NCI-H524 (cell line): ENCODE measurements at regions not wholly inside any gene's neighbourhood (a gene's known extent, or its start where the extent isn't known, plus 50 kb on each side); places are given as distances from the start of the nearest gene placed in this dataset.

ENCODE experiments used
- DNase-seq, 2 experiments: peaks; one replicate each; lab custom pipeline; 2025; lab: John Stamatoyannopoulos, UW

DNA sequence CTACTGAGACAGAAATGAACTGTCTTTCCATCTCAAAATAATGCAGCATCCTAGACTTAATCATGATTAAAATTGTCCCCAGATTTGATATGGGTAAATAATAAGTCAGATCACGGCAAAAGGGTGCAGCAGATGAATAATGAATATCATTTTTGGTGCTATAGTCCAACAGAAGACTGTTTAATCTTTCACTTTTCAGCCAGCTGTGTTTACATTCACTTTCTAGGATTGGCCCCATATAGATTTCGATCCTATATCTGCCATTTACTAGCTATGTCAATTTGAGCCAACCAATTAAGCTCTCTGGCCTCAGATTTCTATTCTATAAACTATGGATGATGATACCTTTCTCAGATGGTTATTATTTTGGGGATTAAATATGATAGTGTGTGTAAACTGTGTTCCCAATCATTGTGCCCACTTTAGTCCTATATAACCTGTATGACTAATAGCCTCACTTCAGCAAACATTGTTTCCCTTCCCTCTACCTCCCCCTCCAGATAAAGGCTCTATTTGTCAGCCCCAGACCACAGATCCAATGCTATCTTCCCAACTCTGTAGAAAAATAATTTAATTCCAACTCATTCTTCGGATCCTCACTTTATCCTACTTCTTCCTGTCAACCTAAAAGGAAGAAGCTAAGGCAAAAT, 53.6 kb upstream of the NT5E start:
- no peak for DNase-seq

DNA sequence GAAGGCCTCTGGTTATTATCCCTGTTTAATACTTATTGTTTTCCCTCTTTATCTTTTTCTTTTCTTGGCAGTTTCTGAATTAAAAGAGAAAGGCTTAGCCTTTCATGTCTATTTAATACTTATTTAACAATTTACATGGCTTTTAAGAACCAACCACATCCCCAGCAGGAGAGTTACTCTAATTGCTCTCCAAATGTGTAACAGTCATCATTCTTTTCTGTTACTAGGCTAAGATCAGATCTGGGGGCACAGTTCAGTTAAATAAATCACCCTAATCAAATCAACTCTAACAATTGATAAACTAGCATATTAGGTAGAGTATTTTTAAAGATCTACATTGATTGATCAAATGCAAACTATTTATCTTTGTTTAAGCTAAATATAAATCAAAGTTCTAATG, 54.1 kb upstream of the NT5E start:
- no peak for DNase-seq

DNA sequence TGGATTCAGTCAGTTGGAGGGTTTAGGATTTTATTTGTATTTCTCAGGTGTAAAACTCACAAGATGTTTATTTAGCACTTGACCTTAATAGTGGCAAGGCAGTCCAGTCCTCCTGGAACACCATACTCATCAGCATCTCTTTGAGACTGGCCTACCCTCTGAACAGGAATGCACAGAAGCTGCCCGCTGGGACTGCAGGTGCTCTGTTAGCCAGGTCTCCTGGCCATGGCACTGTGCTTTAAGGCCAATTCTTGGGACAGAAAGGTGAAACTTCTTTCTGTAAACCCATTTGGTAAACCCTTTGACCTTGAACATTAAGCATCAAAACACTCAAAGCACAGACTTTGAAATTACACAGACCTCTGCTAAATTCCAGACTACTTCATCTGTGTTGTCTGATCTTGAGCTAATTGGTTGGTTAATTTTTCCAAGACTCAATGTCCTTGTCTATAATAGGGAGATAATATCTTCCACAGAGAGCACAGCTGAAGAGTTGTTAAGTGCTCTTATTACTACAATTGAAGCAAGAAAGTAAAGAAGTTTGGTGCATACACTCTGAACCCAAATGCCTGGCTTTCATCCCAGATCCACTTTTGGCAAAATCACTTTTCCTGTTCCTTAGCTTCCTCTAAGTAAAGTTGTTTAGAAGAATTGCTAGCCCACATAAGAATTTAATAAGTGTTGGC, 54.9 kb upstream of the NT5E start:
- no peak for DNase-seq

GRCh38 chr6:85394199-85394598, 55.7 kb upstream of the NT5E start:
- DNase-seq: no peak

- DNase-seq: no peak
These were observed 57.5 kb upstream of the NT5E start for GRCh38 chr6:85392379-85392778.

DNA sequence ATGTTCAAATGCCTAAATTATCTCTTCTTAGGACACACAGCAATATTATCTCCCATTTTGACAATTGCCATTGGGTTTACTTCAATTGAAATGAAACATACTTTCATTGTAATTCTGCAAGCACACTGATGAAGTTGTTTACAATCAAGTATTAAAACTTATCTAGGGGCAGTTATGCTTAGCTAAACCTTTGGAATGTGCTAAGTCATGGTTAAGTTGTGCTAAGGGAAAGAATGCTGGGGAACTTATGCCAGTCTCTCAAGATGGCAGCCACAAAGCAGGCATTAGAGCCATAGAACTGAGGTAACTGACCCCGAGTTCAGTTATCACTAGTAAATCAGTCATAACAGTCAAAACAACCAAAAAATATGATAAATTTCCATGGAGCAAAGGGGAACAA, 59.1 kb upstream of the NT5E start:
- DNase-seq: no peak

GRCh38 chr6:85390105-85390728, 59.7 kb upstream of the NT5E start:
- no peak for DNase-seq

DNA sequence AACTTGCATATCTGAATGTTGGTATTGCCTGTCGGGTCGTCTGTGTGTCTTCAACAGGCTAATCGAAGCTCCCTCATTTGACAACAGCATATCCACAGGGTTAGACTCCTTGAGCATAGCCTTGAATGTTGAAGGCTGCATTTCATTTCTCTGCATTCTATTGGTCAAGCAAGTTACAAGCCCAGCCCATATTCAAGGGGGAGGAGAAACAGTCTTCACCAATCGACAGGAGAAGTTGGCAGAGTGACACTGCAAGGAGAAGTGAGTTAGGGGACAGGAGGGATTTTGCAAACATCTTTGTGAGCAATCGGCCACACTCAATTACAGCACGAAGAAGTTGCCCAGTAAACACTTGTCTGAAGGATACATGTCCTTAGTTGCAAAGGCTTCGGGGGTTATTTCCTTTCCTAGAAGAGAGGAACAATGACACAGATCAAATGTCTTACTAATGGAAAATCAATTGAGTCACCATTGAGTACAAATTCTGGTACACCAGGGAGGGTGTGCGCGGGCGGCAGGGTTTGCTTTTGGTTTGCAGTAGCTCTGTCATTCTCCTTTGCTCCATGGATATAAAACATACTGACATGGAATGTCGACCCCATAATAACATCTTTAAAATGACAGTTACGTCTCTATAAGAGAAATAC, 60.6 kb upstream of the NT5E start:
- DNase-seq: no peak

DNA sequence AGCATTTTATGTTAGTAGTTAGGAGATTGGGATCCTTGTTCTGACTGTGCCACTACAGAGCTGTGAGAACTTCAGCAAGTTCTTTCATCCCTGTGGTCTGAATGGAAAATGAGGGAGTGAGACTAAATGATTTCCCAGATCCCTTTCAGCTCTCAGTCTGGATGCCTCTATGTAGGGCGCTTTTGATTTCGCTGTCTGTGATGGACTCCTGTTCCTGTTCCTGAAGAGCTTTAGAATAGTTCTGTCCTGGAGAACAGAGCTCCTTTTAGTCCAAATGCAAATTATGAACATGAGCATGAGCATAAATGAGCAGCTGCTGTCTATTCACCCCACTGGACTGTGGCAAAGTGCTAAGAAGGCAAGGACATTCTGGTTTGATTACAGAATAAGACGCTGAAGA, 61.4 kb upstream of the NT5E start:
- DNase-seq: no peak

DNA sequence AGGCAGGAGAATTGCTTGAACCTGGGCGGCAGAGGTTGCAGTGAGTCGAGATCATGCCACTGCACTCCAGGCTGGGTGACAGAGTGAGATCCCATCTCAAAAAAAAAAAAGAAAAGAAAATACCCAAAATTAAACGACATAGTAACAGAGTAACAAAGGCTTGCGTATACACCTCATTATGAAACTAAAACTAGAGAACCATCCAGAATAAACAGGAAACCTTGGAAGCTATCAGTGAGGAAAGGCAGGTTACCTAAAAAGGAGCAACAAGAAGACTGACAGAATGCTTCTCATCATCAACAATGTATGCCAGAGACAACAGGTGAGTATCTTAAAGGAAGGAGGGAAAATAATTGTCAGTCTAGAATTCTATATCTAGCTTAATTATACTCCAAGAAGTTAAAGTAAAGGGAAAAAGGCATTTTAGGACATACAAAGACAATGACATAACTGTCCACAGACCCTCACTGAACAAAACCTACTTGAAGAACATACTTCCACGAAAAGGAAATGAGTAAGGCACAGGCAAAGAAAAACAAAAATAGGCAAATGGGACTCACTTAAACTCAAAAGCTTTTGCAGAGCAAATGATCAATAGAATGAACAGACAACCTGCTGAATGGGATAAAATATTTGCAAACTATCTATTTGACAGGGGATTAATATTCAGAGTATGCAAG, 64.1 kb upstream of the NT5E start:
- DNase-seq: no peak

DNA sequence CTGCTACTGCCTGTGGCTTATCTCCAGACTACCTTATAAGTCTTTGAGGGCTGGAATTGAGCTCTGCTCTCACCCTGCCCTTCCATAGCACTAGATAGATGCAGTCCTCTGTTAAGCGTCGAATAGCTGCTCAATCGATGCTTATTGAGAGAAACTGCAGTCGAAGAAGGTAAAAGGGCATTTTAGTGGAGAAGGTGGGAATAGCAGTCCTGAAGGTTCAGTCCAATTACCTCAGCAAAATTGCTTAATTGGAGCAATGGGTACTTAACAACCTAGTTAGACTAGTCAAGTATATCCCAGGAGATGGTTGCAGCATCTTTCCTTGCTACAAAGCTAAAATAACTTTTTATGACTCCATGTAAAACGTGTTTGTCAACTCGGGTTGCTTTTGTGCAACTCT, 66.8 kb upstream of the NT5E start:
- DNase-seq: no peak

GRCh38 chr6:85382541-85382940, 67.3 kb upstream of the NT5E start:
- no peak for DNase-seq

GRCh38 chr6:85372915-85373270, 77.0 kb upstream of the NT5E start:
- no peak for DNase-seq

GRCh38 chr6:85372188-85372914, 77.5 kb upstream of the NT5E start:
- no peak for DNase-seq

- DNase-seq: no peak
These were observed 81.3 kb upstream of the NT5E start for GRCh38 chr6:85368631-85369030.

- DNase-seq: no peak
These were observed 85.5 kb upstream of the NT5E start for GRCh38 chr6:85364344-85364743.

- no peak for DNase-seq
These were observed 86.0 kb upstream of the NT5E start for GRCh38 chr6:85363870-85364269.

DNA sequence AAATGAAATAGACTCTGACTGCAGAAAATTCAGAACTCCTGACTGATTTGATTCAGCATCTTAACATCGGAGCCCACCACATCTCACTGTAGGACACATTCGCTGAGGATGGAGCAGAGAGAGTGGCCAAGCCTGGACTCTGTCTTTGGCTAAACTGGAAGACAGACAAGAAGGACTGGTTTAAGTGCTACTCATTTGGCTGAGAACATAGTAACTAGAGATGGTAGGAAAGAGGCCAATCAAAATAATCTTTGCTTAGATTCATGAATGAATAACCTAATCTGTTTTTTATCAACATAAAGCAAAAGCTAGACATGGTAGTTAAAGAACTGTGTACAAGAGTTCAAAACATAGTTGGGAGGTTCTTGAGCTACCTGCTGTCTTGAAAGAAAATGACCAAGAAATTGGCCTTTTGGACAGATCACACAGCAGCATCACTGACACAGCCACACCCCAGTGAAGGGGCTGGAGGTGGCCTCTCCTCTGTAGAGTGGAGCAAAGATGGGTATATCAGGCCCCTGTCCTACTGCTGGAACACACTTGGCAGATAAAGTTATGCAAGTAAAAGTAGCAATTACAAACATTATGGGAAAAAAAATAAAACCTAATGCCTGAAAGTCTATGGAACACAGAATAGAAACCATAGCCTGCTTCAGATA, 87.1 kb upstream of the NT5E start:
- no peak for DNase-seq

- no peak for DNase-seq
These were observed 88.3 kb upstream of the NT5E start for GRCh38 chr6:85361643-85362014.

GRCh38 chr6:85360794-85361642, 88.9 kb upstream of the NT5E start:
- DNase-seq: no peak

DNA sequence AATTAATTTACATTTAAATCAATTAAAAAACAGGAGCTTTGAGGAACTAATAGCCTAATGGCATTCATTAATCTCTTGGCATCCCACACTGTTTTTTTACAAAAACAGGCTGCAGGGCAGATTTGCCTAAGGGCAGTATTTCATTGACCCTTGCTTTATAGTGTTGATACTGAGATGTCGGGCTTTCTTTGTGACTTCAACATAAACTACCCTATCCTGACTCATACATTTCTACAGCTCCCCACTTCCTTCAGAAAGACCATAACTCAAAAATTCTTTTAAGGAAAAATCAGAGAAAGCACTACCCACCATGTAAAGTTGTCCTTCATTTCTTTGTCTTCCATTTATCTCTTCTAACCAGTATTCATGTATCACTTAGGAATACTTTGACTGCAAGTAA, 92.2 kb upstream of the NT5E start:
- DNase-seq: no peak
